ENCODE measurements at regions not wholly inside any gene's neighbourhood (a gene's known extent, or its start where the extent isn't known, plus 50 kb on each side); places are given as distances from the start of the nearest gene placed in this dataset.

DNA sequence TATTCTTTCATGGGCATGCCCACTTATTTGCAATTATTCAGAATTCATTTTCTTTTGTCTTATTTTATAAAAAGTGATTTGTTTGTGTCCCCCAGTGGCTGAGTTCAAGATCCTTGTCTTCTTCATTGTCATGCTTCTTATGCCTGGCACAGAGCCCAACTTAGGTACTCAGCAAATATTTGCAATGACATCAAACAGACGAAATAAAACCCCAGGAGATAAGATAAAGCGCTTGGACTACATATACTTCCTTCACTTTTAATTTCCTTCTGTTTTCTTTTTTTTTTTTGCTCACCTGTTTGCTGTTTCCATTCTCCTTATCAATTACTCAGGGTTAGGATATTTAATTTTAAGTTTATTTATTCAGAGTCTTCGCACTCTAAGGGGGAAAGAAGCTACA lies 225.0 kb downstream of the SDHAF3 start:
- no peak for TF ChIP-seq GATA1 (IDR thresholded peaks at IDR 0.05; ENCODE audit: low read depth, low read length)
- TF ChIP-seq POLR2A (IDR thresholded peaks at IDR 0.05; ENCODE audit: low read length), result no peak
